EL (cell line): ENCODE measurements at regions not wholly inside any gene's neighbourhood (a gene's known extent, or its start where the extent isn't known, plus 50 kb on each side); places are given as distances from the start of the nearest gene placed in this dataset.
A peak's percentile ranks its signal among the peaks of the same experiment; 100 is the strongest.

Source experiments
- DNase-seq: peaks from one replicate; pipeline ENCODE4 v3.0.0-alpha.2; 2016

- no peak for DNase-seq
Observed at GRCh38 chr12:77179515-77179914, 114.1 kb upstream of the E2F7 start.

- peak; percentile 45 for DNase-seq
Observed at GRCh38 chr12:77167801-77168200, 102.4 kb upstream of the E2F7 start.

- peak; percentile 27 for DNase-seq
Observed at GRCh38 chr12:77166696-77167095, 101.3 kb upstream of the E2F7 start.

DNA sequence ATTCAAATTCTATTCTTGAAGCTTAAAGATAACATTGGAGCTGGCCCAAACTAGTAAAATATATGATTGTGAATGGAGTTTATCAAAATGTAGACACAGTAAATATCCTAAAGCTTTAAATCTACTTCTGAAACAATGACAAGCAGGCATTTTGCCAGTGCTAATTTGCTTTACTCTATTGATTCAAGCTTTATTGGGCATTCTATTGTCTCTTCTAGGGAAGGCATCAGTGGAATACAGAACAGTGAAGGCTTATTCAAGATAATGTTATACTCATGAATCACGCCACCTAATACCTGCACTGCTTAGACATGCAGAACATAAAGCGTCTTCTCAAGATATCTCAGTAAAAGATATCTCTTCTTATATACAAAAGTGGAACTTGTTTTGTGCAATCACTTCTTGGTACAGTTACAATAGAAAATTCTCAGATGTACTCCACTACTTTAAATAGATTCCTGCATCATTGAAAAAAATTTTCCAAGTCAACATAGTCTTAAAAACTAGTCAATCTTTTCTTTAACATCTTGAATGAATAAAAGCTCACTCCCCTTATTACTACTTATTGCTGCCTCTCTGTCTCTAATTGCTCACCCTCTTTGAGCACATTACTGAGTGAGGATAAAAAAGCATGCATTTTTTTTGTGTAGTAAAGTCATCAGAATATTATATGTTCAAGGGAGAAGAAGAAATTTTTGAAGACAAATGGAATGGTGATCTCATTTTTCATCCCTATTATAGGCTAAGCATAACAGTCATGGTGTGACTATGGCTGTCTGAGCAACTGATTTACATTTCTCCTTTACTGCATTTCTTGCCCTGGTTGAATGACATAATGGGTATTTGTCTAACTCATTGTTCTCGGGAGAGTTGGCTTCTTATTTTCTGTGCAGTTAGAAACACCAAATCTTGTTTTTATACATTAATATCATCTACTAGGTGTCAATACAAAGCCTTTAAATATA is 98.0 kb upstream of the E2F7 start:
- DNase-seq = no peak

DNA sequence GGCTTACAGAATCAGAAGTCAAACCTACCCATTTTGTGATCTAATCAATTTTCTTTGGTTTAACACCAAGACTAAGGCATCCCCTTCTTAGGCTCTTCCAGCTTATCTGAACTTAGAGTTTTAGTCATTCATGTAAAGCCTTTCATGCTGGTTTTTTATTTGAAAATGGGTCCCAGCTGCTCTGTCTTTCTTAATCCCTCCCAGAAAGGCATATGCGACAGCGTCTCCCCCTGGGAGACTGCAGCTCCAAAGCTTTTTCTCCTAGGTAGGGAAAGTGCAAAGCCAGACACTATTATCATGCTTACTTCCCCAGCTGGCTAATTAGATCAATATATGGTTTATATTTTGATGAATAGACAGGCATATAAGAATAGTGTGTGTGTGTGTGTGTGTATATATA is 96.6 kb upstream of the E2F7 start:
- no peak for DNase-seq

GRCh38 chr12:77160931-77161330 is 95.6 kb upstream of the E2F7 start:
- no peak for DNase-seq

DNA sequence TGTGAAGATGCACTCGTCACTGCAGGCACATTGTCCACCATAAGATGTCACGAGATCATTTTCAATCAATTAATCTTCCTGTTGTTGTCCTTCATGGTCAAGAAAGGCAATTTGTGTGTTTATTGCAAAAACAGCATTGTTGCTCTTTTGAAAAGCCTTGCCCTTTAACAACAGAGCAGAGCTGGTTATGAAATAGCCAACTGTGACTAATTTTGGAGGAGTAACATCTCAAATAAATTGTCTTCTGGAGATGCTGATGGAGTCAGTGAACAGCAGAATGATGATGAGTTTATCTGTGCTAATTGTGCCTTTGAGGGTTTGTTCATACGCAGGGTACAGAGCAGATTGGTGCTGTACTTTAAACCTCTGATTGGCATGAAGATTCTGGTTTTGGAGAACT is 88.3 kb upstream of the E2F7 start:
- no peak for DNase-seq

DNA sequence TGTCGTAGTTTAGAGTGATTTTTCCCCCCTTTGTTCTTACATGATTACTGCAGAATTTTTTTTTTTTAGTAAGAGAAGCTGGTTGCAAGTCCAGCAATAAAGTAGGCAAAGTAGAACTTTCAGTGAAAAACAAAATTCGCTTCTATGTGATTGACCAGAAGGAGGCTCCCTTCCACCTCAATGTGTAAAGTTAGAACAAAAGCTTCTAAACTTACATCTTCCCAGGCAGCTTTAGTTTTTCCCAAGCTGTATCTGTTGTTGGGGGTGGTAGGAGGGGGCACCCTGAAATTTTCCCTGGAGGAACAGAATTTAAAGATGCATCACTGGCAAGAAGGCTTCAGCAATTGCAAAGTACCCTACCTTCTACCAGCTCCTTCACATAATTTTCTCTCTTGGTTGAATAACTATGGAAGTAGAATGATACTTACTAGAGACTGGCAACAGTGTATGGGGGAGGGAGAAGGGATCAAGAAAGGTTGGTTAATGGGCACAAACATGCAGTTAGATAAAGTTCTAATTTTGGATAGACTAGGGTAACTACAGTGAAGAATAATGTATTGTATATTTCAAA is 87.3 kb upstream of the E2F7 start:
- DNase-seq = peak; percentile 38

DNA sequence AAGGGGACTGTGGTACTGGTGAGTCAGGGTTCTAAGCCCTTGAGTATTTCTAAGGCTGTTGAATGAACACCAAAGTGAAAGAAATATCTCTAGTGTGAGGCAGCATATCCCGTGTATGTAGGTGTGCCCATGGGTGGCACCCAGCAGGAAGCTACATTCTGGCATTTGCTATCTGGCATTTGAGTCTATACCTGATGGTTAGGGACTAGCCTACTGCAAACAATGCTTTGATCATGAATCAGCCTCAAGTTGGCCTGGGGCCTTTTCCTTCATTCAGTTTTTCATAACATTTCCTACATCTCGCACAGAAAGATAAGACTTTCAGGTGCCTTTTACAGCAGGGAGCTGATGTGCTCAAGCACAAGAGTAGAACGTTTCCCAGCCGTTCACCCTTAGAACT is 85.7 kb upstream of the E2F7 start:
- no peak for DNase-seq

GRCh38 chr12:77133566-77133965 is 68.2 kb upstream of the E2F7 start:
- peak; percentile 45 for DNase-seq

DNA sequence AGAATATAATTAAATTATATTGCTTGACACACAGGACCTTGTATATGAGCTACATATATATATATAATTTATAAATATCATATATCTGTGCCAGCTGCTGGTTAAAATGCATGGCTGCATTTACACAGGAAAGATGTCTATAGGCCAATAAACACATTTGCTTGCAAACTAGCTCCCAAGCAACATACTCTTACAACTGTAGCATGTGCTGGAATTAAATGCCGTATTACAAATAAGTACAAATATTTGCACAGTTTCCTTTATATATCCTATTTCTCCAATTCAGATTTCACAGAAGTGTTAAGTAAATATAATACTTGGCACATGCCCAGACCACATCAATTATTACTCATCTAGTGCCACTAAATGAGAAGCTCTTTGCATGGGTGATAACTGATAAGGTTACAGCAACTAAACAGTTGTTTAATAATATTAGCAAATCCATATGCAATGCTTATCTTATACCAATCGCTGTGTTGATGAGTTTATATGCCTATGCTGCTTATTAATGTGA is 66.7 kb upstream of the E2F7 start:
- DNase-seq = no peak

GRCh38 chr12:77130193-77130592 is 64.8 kb upstream of the E2F7 start:
- no peak for DNase-seq

GRCh38 chr12:77124767-77125166 is 59.4 kb upstream of the E2F7 start:
- peak; percentile 34 for DNase-seq

GRCh38 chr12:77122661-77123060 is 57.3 kb upstream of the E2F7 start:
- DNase-seq = no peak

DNA sequence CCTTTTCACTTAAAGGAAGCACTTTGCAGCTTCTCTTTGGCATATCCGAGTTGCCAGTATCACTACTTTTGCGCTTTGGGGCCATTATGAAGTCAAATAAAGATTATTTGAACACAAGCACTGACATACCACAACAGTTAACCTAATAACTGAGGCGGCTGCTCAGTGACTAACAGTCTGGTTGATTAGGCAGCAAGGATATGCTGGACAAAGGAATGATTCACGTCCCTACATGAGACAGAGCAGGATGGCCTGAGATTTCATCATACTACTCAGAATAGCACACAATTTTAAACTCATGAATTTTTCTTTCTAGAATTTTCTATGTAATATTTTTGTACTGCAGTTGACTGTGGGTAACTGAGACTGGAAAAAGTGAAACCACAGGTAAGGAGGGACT is 56.9 kb upstream of the E2F7 start:
- DNase-seq = peak; percentile 92

GRCh38 chr12:77120156-77121085 is 55.1 kb upstream of the E2F7 start:
- DNase-seq = peak; percentile 81

DNA sequence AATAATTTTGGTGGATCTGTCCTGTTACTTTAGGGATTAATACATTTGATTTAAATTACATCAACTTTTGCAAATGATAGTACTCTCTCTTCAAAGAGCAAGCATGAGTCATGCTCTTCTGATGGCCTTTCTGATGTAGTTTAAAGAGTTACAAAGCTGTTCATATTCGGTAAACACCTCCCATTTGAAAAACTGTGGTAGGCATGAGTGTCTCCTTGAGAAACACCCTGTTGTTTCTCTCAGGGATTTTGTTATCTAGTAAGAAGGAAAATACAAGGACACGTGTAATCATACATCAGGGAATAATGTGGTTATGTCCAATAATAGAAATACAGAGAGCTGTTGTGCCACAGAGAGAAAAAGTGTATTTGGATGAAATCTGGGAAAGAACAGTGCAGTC is 53.3 kb upstream of the E2F7 start:
- DNase-seq = peak; percentile 35

- peak; percentile 84 for DNase-seq
Observed at GRCh38 chr12:77116277-77116676, 50.9 kb upstream of the E2F7 start.

- DNase-seq = no peak
Observed at GRCh38 chr12:77115471-77115870, 50.1 kb upstream of the E2F7 start.
